ENCODE measurements at regions not wholly inside any gene's neighbourhood (a gene's known extent, or its start where the extent isn't known, plus 50 kb on each side); places are given as distances from the start of the nearest gene placed in this dataset.

DNA sequence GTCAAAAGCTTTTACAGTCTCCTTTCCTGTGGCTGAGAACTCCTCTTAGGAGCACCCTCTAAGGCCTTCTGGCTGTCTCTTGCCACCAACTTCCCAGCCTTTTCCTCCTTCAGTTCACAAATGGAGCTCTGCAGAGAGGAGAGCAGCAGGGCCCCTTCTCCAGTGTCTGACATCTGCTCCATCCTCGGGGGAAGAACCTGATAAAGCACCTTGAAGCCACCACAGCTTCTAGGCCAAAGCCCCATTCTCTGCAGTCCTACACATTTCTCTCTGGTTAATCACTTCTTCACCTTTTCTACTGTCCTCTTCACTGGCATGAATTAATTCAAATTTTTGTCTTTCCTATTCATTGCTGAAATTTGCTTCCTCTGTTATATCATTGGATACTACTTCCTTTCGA lies 378.1 kb upstream of the POU3F1 start:
- ChIA-PET CTCF (no interaction called here), POLR2A (no interaction called here)
- intact Hi-C loops (cut with micrococcal nuclease): no loop called here
- no peak for ATAC-seq (ENCODE audit: low read depth)
- no peaks in the 10 kb centered on the region for H3K36me3 Mint-ChIP-seq (ENCODE audit: low read depth)
- no peak overlapping the region for H3K4me3 Mint-ChIP-seq
- no peak for TF ChIP-seq CTCF (IDR thresholded peaks at IDR 0.05)
- no peaks in the 10 kb centered on the region for H3K9me3 Mint-ChIP-seq
- no peak for DNase-seq
- no peaks in the 10 kb centered on the region for H3K4me1 Mint-ChIP-seq
- H3K27me3 Mint-ChIP-seq: peaks cover 18% of the 10 kb centered on the region
- no peak overlapping the region for H3K27ac Mint-ChIP-seq

DNA sequence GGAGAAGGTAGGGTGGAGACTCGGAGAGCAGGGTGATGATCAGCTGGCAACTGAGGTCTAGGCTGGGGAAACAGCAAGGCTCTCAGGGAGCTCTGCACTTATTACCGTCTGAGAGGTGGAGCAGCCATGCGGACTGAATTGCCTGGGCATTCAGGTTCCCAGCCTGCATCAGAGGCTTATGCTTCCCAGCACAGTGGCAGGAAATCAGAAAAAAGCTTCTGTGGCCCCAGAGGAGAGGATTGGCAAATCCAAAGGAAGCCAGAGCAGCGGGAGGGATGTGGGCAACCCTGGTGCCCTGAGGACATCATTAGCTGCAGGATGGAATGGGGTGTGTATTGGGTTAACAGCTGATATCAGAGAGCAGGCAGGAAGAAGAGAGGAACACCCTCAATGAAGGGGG lies 374.1 kb upstream of the POU3F1 start:
- no peaks in the 10 kb centered on the region for H3K36me3 Mint-ChIP-seq (ENCODE audit: low read depth)
- intact Hi-C loops (cut with micrococcal nuclease): no loop called here
- ATAC-seq (ENCODE audit: low read depth) (no peak), DNase-seq (no peak)
- H3K27me3 Mint-ChIP-seq: peaks cover 4% of the 10 kb centered on the region
- POLR2A ChIA-PET: no interaction called here
- no peak overlapping the region for H3K27ac Mint-ChIP-seq
- H3K4me3 Mint-ChIP-seq: no peak overlapping the region
- CTCF ChIA-PET: no interaction called here
- H3K9me3 Mint-ChIP-seq: peaks cover 3% of the 10 kb centered on the region
- no peak for TF ChIP-seq CTCF (IDR thresholded peaks at IDR 0.05)
- no peaks in the 10 kb centered on the region for H3K4me1 Mint-ChIP-seq

DNA sequence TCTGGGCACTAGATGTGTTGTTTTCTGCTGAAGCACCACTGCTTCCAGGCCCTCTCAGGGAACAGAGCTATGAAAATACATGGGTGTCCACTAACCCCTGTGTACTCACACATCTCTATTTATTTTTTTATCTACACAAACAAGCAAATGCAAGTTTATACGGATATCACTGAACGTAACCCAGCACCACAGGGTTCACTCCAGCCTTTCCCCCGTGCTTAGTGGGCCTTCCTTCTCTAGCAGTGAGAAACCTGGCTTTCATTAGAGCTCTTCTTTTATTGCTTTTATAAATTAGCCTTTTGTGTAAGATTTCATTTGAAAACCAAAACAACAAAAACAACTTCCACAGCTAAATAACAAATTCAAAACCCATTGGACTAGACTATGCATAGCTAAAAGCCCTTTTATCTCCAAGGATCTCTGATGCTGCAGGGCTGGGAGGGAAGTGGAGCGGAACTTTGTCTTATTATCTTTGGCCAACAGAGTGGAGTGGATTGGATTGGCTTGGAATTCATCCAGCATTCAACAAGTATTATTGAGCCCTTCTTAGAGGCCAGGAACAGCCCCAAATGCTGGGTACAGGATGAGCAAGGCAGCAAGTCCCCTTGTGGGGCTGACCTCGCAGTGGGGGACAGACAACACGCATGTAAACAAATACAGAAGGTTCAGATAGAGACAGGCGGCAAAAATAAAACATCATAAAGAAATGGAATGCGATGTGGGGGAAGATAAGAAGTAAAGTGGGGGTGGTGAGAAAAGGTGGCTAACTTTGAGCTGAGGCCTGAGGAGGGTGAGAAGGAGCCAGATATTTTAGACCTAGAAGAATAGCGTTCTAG lies 371.8 kb upstream of the POU3F1 start:
- intact Hi-C loops (cut with micrococcal nuclease): no loop called here
- Mint-ChIP-seq H3K36me3 (ENCODE audit: low read depth) (no peaks in the 10 kb centered on the region), H3K9me3 (peaks cover 17% of the 10 kb centered on the region), H3K4me3 (no peak overlapping the region), H3K4me1 (no peaks in the 10 kb centered on the region), H3K27ac (no peak overlapping the region), H3K27me3 (peaks cover 2% of the 10 kb centered on the region)
- ChIA-PET CTCF (no interaction called here), POLR2A (interaction anchor here (0.6 kb wide), 1 partner anchor 46 kb away, joined by 4 read pairs; no protein-coding TSS in a partner anchor)
- no peak for TF ChIP-seq CTCF (IDR thresholded peaks at IDR 0.05)
- DNase-seq: no peak
- no peak for ATAC-seq (ENCODE audit: low read depth)

GRCh38 chr1:38403667-38404066 lies 357.1 kb upstream of the POU3F1 start:
- Mint-ChIP-seq H3K36me3 (ENCODE audit: low read depth) (peaks cover 10% of the 10 kb centered on the region), H3K27me3 (peaks cover 3% of the 10 kb centered on the region), H3K4me1 (no peaks in the 10 kb centered on the region), H3K27ac (no peak overlapping the region), H3K4me3 (no peak overlapping the region), H3K9me3 (peaks cover 51% of the 10 kb centered on the region)
- DNase-seq: no peak
- intact Hi-C loops (cut with micrococcal nuclease): no loop called here
- POLR2A ChIA-PET: no interaction called here
- CTCF ChIA-PET: no interaction called here
- ATAC-seq (ENCODE audit: low read depth): no peak
- TF ChIP-seq CTCF (IDR thresholded peaks at IDR 0.05): no peak

- no peak for DNase-seq
- intact Hi-C loops (cut with micrococcal nuclease): no loop called here
- no peak for ATAC-seq (ENCODE audit: low read depth)
- TF ChIP-seq CTCF (IDR thresholded peaks at IDR 0.05): no peak
- CTCF ChIA-PET: no interaction called here
- peaks cover 10% of the 10 kb centered on the region for H3K36me3 Mint-ChIP-seq (ENCODE audit: low read depth)
- POLR2A ChIA-PET: no interaction called here
- no peak overlapping the region for H3K4me3 Mint-ChIP-seq
- H3K4me1 Mint-ChIP-seq: no peaks in the 10 kb centered on the region
- peaks cover 3% of the 10 kb centered on the region for H3K27me3 Mint-ChIP-seq
- H3K27ac Mint-ChIP-seq: no peak overlapping the region
- H3K9me3 Mint-ChIP-seq: peaks cover 48% of the 10 kb centered on the region
Measured at GRCh38 chr1:38402230-38402815, 355.7 kb upstream of the POU3F1 start.

Measured in activated B cell treated with CpG ODN at 0.5 μM for 24 hours (primary cell).